ENCODE measurements at regions not wholly inside any gene's neighbourhood (a gene's known extent, or its start where the extent isn't known, plus 50 kb on each side); places are given as distances from the start of the nearest gene placed in this dataset.

DNA sequence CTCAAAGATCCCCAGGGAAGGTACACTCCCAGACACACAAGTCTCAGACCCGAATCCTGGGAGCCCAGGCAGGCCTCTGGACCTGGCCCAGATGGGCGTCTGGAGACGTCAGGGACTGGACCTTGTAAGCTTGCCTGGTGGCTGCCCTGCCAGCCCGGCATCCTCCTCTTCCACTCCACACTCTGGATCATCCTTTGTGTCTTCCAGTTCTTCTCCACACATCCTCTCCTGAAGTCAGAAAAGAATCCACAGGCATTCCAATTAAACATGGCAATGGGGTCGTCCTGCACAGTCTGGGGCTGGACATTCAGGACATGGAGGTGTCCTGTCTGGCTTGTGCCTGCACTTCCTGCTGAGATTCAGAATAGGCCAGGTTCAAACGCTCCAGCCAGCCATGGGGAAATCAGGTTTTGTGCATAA is 208.8 kb upstream of the IGF1R start:
- TF ChIP-seq EZH2 (IDR thresholded peaks at IDR 0.05) (no peak), POLR2AphosphoS5 (IDR thresholded peaks at IDR 0.05; ENCODE audit: borderline replicate concordance, low read depth, low read length) (no peak), FOXP2 (optimal IDR thresholded peaks at IDR 0.05; ENCODE audit: control extremely low read depth, extremely low read length, insufficient read depth) (no peak)
- no peak overlapping the region for H3K9ac ChIP-seq (ENCODE audit: insufficient read length)
- no peak for DNase-seq (ENCODE audit: low read depth, low spot score)
- no peak overlapping the region for H3K4me3 ChIP-seq
- H3K27ac ChIP-seq = no peak overlapping the region
- no peaks in the 10 kb centered on the region for H3K36me3 ChIP-seq (ENCODE audit: insufficient read depth, low read length)
- no peaks in the 10 kb centered on the region for H3K9me3 ChIP-seq (ENCODE audit: low read depth, low read length)

DNA sequence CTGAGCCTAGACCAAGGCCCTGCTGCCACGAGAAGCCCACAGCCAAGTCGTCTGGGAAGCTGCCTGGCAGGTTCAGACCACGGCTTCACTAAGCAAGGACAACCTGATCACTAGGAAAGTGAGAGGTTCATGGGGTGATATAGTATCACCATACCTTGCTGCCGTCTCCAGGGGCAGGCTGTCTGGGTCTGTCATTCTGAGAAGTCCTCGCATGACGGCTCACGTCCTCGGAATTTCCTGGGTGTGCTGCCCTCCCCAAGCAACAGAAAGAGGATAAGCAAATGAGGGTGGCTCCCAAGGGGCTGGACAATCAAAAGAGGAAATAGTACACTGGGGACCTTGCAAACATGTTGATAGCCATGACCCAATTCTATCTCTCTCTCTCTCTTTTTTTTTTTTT is 207.4 kb upstream of the IGF1R start:
- H3K4me3 ChIP-seq = no peak overlapping the region

DNA sequence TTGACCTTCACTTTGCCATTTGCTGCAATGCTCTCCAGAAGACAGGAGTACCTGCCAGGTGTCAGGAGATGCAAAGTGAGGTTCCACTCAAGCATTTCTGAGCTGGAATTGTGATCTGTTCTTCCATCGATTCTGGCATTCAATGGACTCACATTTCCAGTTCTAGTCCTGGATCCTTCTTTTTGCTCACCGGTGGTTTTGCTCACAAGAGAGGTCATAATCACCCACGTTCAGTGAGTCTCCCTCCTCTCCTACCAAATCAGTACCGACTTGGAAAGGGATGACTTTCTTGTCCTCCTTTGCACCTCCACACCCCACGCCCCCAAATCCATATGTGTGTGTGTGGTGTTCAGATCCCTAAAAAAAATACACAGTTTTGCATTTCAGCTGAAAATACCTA is 206.7 kb upstream of the IGF1R start:
- Histone ChIP-seq H3K9ac (ENCODE audit: insufficient read length) (no peak overlapping the region), H3K9me3 (ENCODE audit: low read depth, low read length) (no peaks in the 10 kb centered on the region), H3K4me3 (no peak overlapping the region), H3K27ac (no peak overlapping the region), H3K36me3 (ENCODE audit: insufficient read depth, low read length) (no peaks in the 10 kb centered on the region)
- TF ChIP-seq POLR2AphosphoS5 (IDR thresholded peaks at IDR 0.05; ENCODE audit: borderline replicate concordance, low read depth, low read length) = no peak
- TF ChIP-seq EZH2 (IDR thresholded peaks at IDR 0.05) = no peak
- TF ChIP-seq FOXP2 (optimal IDR thresholded peaks at IDR 0.05; ENCODE audit: control extremely low read depth, extremely low read length, insufficient read depth) = no peak
- no peak for DNase-seq (ENCODE audit: low read depth, low spot score)

More for the DNA sequence above, 207.4 kb upstream of the IGF1R start:
- no peak overlapping the region for H3K27ac ChIP-seq
- no peaks in the 10 kb centered on the region for H3K9me3 ChIP-seq (ENCODE audit: low read depth, low read length)
- DNase-seq (ENCODE audit: low read depth, low spot score) = no peak
- H3K36me3 ChIP-seq (ENCODE audit: insufficient read depth, low read length) = no peaks in the 10 kb centered on the region
- TF ChIP-seq EZH2 (IDR thresholded peaks at IDR 0.05) = no peak
- TF ChIP-seq FOXP2 (optimal IDR thresholded peaks at IDR 0.05; ENCODE audit: control extremely low read depth, extremely low read length, insufficient read depth) = no peak
- TF ChIP-seq POLR2AphosphoS5 (IDR thresholded peaks at IDR 0.05; ENCODE audit: borderline replicate concordance, low read depth, low read length) = no peak
- no peak overlapping the region for H3K9ac ChIP-seq (ENCODE audit: insufficient read length)

DNA sequence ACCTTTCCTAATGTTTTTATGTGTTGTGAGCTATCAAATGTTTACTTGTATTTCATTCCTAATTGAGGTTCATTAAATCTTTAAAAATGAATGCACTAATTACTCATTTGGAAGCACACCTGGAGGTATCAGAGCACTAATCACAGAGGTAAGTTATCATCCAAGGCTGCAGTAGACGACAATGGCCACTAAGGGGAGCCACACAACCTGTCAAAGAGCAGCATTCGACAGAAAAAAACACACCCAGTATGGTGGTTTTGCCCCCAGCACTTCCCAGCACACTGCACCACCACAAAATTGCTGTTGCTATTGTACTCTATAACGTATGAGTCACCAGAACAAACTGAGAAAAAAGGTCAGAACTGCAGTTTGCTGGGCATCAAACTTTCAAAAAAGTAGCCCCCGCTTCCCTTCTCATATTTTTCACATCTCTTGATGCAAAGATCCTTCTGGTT is 205.9 kb upstream of the IGF1R start:
- no peak overlapping the region for H3K4me3 ChIP-seq
- no peaks in the 10 kb centered on the region for H3K36me3 ChIP-seq (ENCODE audit: insufficient read depth, low read length)
- no peak overlapping the region for H3K9ac ChIP-seq (ENCODE audit: insufficient read length)
- DNase-seq (ENCODE audit: low read depth, low spot score) = peak; percentile 61
- no peak for TF ChIP-seq POLR2AphosphoS5 (IDR thresholded peaks at IDR 0.05; ENCODE audit: borderline replicate concordance, low read depth, low read length)
- TF ChIP-seq EZH2 (IDR thresholded peaks at IDR 0.05) = no peak
- TF ChIP-seq FOXP2 (optimal IDR thresholded peaks at IDR 0.05; ENCODE audit: control extremely low read depth, extremely low read length, insufficient read depth) = no peak
- H3K27ac ChIP-seq = no peak overlapping the region
- H3K9me3 ChIP-seq (ENCODE audit: low read depth, low read length) = no peaks in the 10 kb centered on the region

DNA sequence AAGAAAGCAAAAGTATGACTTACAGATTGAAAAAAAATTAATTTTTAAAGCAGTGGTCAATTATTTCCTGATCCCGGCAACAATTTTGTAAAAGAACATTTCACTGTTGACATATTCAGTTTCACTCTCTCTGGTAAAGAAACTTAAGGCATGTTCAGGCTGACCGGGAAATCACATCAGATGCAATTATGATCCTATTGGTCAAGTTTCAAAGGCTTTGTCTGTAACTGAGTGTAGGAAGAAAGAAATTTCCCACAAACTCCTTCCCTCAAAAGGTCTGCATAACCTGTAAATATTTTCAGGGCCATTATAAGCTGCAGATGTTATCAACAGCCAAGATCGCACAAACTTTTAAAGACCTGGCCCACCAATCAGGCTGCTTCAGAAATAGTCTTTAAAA is 205.4 kb upstream of the IGF1R start:
- no peak for DNase-seq (ENCODE audit: low read depth, low spot score)
- no peaks in the 10 kb centered on the region for H3K36me3 ChIP-seq (ENCODE audit: insufficient read depth, low read length)
- no peak overlapping the region for H3K27ac ChIP-seq
- no peak overlapping the region for H3K9ac ChIP-seq (ENCODE audit: insufficient read length)
- H3K9me3 ChIP-seq (ENCODE audit: low read depth, low read length) = no peaks in the 10 kb centered on the region
- no peak for TF ChIP-seq POLR2AphosphoS5 (IDR thresholded peaks at IDR 0.05; ENCODE audit: borderline replicate concordance, low read depth, low read length)
- TF ChIP-seq EZH2 (IDR thresholded peaks at IDR 0.05) = no peak
- no peak for TF ChIP-seq FOXP2 (optimal IDR thresholded peaks at IDR 0.05; ENCODE audit: control extremely low read depth, extremely low read length, insufficient read depth)
- no peak overlapping the region for H3K4me3 ChIP-seq

DNA sequence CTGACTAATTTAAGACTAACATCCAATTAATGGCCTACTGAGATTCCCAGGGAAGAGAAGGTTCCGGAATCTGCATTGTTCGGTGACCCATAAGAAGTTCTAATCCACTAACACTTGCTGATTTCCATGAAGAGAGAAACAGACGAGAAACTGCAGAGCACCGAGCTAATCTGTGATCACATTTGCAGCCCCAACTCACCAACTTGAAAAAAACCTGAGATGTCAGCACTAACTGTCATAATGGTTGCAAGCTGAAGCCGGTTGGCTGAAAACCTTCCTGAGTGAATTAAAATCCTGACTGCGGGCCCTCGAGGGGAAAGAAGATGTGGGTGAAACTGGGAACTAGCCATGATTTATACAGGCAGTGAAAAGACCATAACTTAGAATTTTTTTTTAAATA is 204.8 kb upstream of the IGF1R start:
- no peak for DNase-seq (ENCODE audit: low read depth, low spot score)
- H3K4me3 ChIP-seq = 0 out of 2 replicates have a peak overlapping the region, but pooled peaks have one; percentile 33
- H3K9me3 ChIP-seq (ENCODE audit: low read depth, low read length) = no peaks in the 10 kb centered on the region; the same call in 1 of the 2 replicates
- TF ChIP-seq EZH2 (IDR thresholded peaks at IDR 0.05) (no peak), FOXP2 (optimal IDR thresholded peaks at IDR 0.05; ENCODE audit: control extremely low read depth, extremely low read length, insufficient read depth) (no peak), POLR2AphosphoS5 (IDR thresholded peaks at IDR 0.05; ENCODE audit: borderline replicate concordance, low read depth, low read length) (no peak)
- no peak overlapping the region for H3K27ac ChIP-seq
- no peak overlapping the region for H3K9ac ChIP-seq (ENCODE audit: insufficient read length)
- H3K36me3 ChIP-seq (ENCODE audit: insufficient read depth, low read length) = no peaks in the 10 kb centered on the region

DNA sequence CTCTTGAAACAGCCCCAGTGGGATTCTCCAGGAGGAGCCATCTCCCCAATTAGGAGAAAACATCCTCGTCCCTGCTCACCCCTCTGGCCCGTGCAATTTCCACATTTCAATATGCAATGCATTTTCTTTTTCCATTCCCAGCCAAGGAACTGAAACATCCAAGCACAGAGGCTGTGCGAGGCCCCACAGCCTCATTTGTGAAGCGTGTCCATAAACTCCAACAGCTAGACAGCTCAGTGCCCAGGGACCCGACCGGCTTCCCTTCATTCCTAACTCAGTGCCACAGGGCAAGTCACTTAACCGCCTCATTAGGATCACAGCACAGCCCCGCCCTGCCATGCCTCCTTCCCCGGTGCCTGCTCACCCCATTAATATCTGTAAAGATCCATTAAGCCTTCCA is 204.2 kb upstream of the IGF1R start:
- Histone ChIP-seq H3K36me3 (ENCODE audit: insufficient read depth, low read length) (no peaks in the 10 kb centered on the region), H3K9me3 (ENCODE audit: low read depth, low read length) (no peaks in the 10 kb centered on the region; the same call in 1 of the 2 replicates), H3K4me3 (no peak overlapping the region), H3K27ac (no peak overlapping the region), H3K9ac (ENCODE audit: insufficient read length) (no peak overlapping the region)
- DNase-seq (ENCODE audit: low read depth, low spot score) = no peak
- TF ChIP-seq POLR2AphosphoS5 (IDR thresholded peaks at IDR 0.05; ENCODE audit: borderline replicate concordance, low read depth, low read length) (no peak), EZH2 (IDR thresholded peaks at IDR 0.05) (no peak), FOXP2 (optimal IDR thresholded peaks at IDR 0.05; ENCODE audit: control extremely low read depth, extremely low read length, insufficient read depth) (no peak)

DNA sequence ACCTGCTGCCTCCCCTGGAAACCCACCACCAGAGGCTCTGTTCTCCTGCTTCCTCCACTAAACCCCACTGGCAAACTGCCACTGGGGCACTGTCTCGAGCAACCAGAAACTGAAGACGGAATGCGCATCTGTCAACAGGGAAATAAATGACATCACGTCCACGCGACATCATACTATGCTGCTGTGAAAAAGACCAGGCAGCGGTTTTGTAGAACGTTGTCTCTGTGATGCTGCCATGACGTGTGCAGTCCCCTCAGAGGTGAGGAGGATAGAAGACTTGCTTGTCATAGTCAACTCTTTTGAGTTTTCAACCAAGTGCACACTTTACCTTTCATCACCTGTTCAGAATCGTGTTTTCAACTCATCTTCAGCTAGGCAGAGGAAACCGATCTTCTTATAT is 203.0 kb upstream of the IGF1R start:
- TF ChIP-seq FOXP2 (optimal IDR thresholded peaks at IDR 0.05; ENCODE audit: control extremely low read depth, extremely low read length, insufficient read depth) = no peak
- TF ChIP-seq EZH2 (IDR thresholded peaks at IDR 0.05) = no peak
- no peak for TF ChIP-seq POLR2AphosphoS5 (IDR thresholded peaks at IDR 0.05; ENCODE audit: borderline replicate concordance, low read depth, low read length)
- no peaks in the 10 kb centered on the region for H3K36me3 ChIP-seq (ENCODE audit: insufficient read depth, low read length)
- H3K9ac ChIP-seq (ENCODE audit: insufficient read length) = no peak overlapping the region
- H3K27ac ChIP-seq = no peak overlapping the region
- H3K4me3 ChIP-seq = no peak overlapping the region
- no peak for DNase-seq (ENCODE audit: low read depth, low spot score)
- H3K9me3 ChIP-seq (ENCODE audit: low read depth, low read length) = no peaks in the 10 kb centered on the region; the same call in 1 of the 2 replicates

DNA sequence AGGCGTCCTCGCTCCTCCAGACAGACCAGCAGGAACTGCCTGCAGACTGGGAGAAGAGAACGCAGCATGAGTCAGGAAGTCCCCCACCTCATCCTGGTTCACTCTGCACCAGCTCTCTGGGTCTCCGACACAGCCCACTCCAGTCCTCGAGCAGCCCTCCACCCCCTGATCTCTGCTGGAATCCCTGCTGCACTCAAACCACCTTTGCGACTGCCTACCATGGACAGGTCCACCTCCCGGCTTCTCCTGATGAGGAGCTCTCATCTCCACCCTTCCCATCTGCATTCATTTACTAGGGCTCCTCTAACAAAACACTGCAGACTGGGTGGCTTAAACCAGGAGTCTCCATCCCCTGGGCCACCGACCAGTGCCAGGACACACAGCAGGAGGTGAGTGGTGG is 202.3 kb upstream of the IGF1R start:
- no peak overlapping the region for H3K9ac ChIP-seq (ENCODE audit: insufficient read length)
- no peak for DNase-seq (ENCODE audit: low read depth, low spot score)
- TF ChIP-seq POLR2AphosphoS5 (IDR thresholded peaks at IDR 0.05; ENCODE audit: borderline replicate concordance, low read depth, low read length) = no peak
- TF ChIP-seq EZH2 (IDR thresholded peaks at IDR 0.05) = no peak
- TF ChIP-seq FOXP2 (optimal IDR thresholded peaks at IDR 0.05; ENCODE audit: control extremely low read depth, extremely low read length, insufficient read depth) = no peak
- no peak overlapping the region for H3K27ac ChIP-seq
- no peak overlapping the region for H3K4me3 ChIP-seq
- H3K9me3 ChIP-seq (ENCODE audit: low read depth, low read length) = no peaks in the 10 kb centered on the region; the same call in 1 of the 2 replicates
- no peaks in the 10 kb centered on the region for H3K36me3 ChIP-seq (ENCODE audit: insufficient read depth, low read length)
